Cardiac fibroblast (primary cell): ENCODE measurements at regions not wholly inside any gene's neighbourhood (a gene's known extent, or its start where the extent isn't known, plus 50 kb on each side); places are given as distances from the start of the nearest gene placed in this dataset.

Experiments
- DNase-seq, 2 donors: peaks; one replicate each; pipeline versions ENCODE4 v3.0.0 to v3.0.0-alpha.2; 2010; ENCODE audit warnings: low read depth in 2 of 2
- H3K4me3 ChIP-seq, 2 donors: replicated peaks in 1 of 2; 1 replicate in 1 of 2; 2 replicates in 1 of 2; pipeline ENCODE4 v1.5.1; 2011; ENCODE audit warnings: low read depth in 2 of 2, low read length in 2 of 2, mild to moderate bottlenecking in 2 of 2, moderate library complexity in 1 of 2
- CTCF ChIP-seq: IDR thresholded peaks from one replicate; pipeline ENCODE4 v1.5.1; 2011; ENCODE audit warnings: low read depth, mild to moderate bottlenecking, low read length, inconsistent platforms

- H3K4me3 ChIP-seq = no peak overlapping the region
- TF ChIP-seq CTCF = peak; percentile 27
- DNase-seq = peak; percentile 42 to 50
These were observed 680.0 kb downstream of the TAF11L14 start for GRCh38 chr5:18314192-18314778.

GRCh38 chr5:18321262-18321942 is 687.1 kb downstream of the TAF11L14 start:
- DNase-seq = no peak
- no peak overlapping the region for H3K4me3 ChIP-seq
- TF ChIP-seq CTCF = no peak

GRCh38 chr5:18323891-18324290 is 689.6 kb downstream of the TAF11L14 start:
- H3K4me3 ChIP-seq = no peak overlapping the region
- no peak for DNase-seq
- no peak for TF ChIP-seq CTCF

- DNase-seq = no peak
- H3K4me3 ChIP-seq = no peak overlapping the region
- no peak for TF ChIP-seq CTCF
These were observed 691.2 kb downstream of the TAF11L14 start for GRCh38 chr5:18325431-18325830.

- no peak overlapping the region for H3K4me3 ChIP-seq
- no peak for TF ChIP-seq CTCF
- DNase-seq = no peak
These were observed 695.1 kb downstream of the TAF11L14 start for GRCh38 chr5:18329328-18329727.

- no peak overlapping the region for H3K4me3 ChIP-seq
- TF ChIP-seq CTCF = no peak
- DNase-seq = no peak
These were observed 699.6 kb downstream of the TAF11L14 start for GRCh38 chr5:18333841-18334240.
